ENCODE measurements at regions not wholly inside any gene's neighbourhood (a gene's known extent, or its start where the extent isn't known, plus 50 kb on each side); places are given as distances from the start of the nearest gene placed in this dataset.
"Not testable (repeated sequence)": the region's sequence is repeated elsewhere in the genome, so short reads cannot be mapped to it uniquely, and the experiment has no call there.

DNA sequence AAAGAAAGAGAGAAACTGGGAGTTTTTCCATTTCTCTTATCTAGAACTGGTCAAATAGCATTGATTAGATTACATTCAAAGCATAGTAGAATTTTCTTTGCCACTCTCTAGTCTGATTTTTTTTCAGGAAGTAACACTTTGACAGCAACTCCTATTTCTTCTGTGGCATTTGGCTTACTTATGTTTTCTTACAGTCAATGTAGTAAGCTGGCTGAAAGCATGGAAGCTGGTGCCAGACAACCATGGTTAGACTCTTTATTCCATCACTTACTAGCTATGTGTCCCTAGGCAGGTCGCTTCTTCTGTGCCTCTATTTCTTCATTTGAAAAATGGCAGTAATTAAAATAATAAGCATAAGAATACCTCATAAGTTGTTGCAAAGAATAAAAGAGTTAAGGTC, 54.2 kb upstream of the OPRM1 start:
- Histone ChIP-seq H3K4me3 (ENCODE audit: low read length) (no peak overlapping the region), H3K4me1 (ENCODE audit: control insufficient read depth, insufficient read depth, low read length) (no peaks in the 10 kb centered on the region), H3K9ac (ENCODE audit: low read length) (no peak overlapping the region), H3K27ac (ENCODE audit: low read depth, low read length) (no peak overlapping the region), H3K36me3 (ENCODE audit: control insufficient read depth, insufficient read depth, low read length) (no peaks in the 10 kb centered on the region), H3K27me3 (ENCODE audit: control insufficient read depth, insufficient read depth, low read length) (no peaks in the 10 kb centered on the region)

DNA sequence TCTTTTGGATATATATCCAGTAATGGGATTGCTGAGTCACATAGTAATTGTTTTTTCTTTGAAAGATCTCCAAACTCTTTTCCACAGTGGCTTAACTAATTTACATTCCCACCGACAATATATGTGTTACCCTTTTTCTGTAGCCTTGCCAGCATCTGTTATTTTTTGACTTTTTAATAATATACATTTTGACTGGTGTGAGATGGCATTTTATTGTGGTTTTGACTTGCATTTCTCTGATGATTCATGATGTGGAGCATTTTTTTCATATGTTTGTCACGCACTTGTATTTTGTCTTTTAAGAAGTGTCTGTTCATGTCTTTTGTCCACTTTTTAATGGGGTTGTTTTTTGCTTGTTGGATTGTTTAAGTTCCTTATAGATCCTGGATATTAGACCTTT, 58.9 kb upstream of the OPRM1 start:
- Histone ChIP-seq H3K36me3 (ENCODE audit: control insufficient read depth, insufficient read depth, low read length) (no peaks in the 10 kb centered on the region), H3K4me1 (ENCODE audit: control insufficient read depth, insufficient read depth, low read length) (no peaks in the 10 kb centered on the region), H3K27ac (ENCODE audit: low read depth, low read length) (no peak overlapping the region), H3K27me3 (ENCODE audit: control insufficient read depth, insufficient read depth, low read length) (no peaks in the 10 kb centered on the region), H3K4me3 (ENCODE audit: low read length) (no peak overlapping the region), H3K9ac (ENCODE audit: low read length) (no peak overlapping the region)

DNA sequence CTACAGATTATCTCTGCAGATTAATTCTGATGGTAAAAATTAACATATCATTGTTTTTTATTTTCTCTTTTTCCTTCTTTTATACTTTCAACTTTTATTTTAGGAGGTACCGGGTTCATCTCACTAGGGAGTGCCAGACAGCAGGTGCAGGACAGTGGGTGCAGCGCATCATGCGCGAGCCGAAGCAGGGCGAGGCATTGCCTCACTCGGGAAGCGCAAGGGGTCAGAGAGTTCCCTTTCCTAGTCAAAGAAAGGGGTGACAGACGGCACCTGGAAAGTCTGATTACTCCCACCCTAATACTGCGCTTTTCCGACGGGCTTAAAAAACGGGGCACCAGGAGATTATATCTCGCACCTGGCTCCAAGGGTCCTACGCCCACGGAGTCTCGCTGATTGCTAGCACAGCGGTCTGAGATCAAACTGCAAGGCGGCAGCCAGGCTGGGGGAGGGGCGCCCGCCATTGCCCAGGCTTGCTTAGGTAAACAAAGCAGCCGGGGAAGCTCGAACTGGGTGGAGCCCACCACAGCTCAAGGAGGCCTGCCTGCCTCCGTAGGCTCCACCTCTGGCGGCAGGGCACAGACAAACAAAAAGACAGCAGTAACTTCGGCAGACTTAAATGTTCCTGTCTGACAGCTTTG, 60.0 kb upstream of the OPRM1 start:
- H3K27ac ChIP-seq (ENCODE audit: low read depth, low read length); H3K36me3 ChIP-seq (ENCODE audit: control insufficient read depth, insufficient read depth, low read length); H3K4me3 ChIP-seq (ENCODE audit: low read length); H3K27me3 ChIP-seq (ENCODE audit: control insufficient read depth, insufficient read depth, low read length); H3K4me1 ChIP-seq (ENCODE audit: control insufficient read depth, insufficient read depth, low read length); H3K9ac ChIP-seq (ENCODE audit: low read length): not testable (repeated sequence)

DNA sequence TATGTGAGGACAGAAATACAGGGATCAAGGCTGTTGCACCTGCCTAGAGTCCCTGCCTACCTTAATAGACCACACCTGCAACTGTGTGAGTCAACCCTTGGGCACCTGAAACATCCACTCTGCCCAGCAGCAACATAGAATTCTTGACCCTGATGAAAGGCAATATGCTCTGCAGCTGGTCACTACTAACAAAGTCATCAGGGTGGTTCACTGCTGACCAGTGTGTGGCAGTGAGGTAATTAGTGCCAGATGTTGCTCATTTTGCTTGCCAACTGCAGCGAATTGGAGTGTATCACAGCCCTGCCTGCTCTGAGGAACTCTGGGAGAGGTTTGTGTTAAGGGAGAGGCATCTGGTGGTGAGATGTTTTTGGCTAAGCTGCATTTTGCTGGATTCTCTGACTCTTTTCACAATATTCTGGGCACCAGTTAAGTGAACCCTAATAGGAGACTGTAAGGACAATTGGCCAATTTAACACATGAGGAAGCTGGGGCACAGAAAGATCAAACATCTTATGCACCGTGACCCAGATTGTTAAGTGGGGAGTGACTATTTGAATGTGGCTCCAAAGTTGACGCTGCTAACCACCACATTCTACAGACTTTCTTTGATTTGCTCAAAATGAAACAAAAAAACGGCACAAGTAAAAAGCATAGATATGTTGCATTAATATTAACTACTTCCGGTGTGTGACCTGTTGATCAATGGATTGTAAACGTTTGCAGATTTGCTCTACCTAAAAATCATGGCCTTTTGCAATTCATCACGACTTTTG, 61.9 kb upstream of the OPRM1 start:
- Histone ChIP-seq H3K27ac (ENCODE audit: low read depth, low read length) (no peak overlapping the region), H3K4me1 (ENCODE audit: control insufficient read depth, insufficient read depth, low read length) (no peaks in the 10 kb centered on the region), H3K27me3 (ENCODE audit: control insufficient read depth, insufficient read depth, low read length) (no peaks in the 10 kb centered on the region), H3K4me3 (ENCODE audit: low read length) (no peak overlapping the region), H3K36me3 (ENCODE audit: control insufficient read depth, insufficient read depth, low read length) (no peaks in the 10 kb centered on the region), H3K9ac (ENCODE audit: low read length) (no peak overlapping the region)

GRCh38 chr6:153966001-153966400, 73.0 kb upstream of the OPRM1 start:
- Histone ChIP-seq H3K4me3 (ENCODE audit: low read length) (no peak overlapping the region), H3K27ac (ENCODE audit: low read depth, low read length) (no peak overlapping the region), H3K4me1 (ENCODE audit: control insufficient read depth, insufficient read depth, low read length) (no peaks in the 10 kb centered on the region), H3K36me3 (ENCODE audit: control insufficient read depth, insufficient read depth, low read length) (no peaks in the 10 kb centered on the region), H3K9ac (ENCODE audit: low read length) (no peak overlapping the region), H3K27me3 (ENCODE audit: control insufficient read depth, insufficient read depth, low read length) (no peaks in the 10 kb centered on the region)

DNA sequence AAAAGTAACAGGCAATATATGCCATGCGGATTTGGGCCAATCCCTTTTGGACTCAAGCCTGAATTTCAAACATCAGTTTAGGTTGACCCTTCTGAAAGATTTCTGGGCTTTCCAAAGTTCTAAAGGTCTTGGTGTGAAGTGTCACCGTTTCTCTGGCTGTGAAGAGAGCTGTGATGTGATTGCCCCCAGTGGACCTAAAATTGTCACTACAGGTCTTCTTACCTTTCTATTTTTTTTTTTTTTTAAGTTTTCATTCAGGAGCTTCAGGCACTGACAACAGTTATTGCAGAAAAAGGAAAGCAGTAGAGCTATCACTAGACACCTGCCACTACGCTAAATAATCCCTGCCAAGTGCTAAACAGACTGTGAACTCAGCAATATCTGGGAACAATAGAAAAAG, 75.7 kb upstream of the OPRM1 start:
- H3K27me3 ChIP-seq (ENCODE audit: control insufficient read depth, insufficient read depth, low read length), result no peaks in the 10 kb centered on the region
- H3K4me3 ChIP-seq (ENCODE audit: low read length), result no peak overlapping the region
- no peak overlapping the region for H3K9ac ChIP-seq (ENCODE audit: low read length)
- no peaks in the 10 kb centered on the region for H3K36me3 ChIP-seq (ENCODE audit: control insufficient read depth, insufficient read depth, low read length)
- no peaks in the 10 kb centered on the region for H3K4me1 ChIP-seq (ENCODE audit: control insufficient read depth, insufficient read depth, low read length)
- no peak overlapping the region for H3K27ac ChIP-seq (ENCODE audit: low read depth, low read length)

DNA sequence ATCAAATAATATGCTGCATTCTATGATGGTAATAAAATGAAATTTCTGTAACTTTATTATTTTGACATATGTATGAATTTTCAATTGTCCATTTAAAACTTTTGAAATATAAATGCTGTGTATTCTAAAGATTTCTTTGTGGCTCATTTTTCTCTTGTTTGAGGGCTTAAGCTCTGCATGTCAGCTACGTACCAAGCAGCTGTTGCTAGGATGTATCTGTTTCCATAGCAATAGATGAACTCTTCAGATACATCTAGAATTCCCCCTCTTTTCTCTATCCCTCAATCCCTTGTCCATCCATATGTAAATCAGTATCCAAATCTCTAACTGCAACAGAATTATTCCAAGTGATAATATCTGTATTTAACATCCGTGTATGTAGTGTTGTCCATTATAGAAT, 76.5 kb upstream of the OPRM1 start:
- H3K4me1 ChIP-seq (ENCODE audit: control insufficient read depth, insufficient read depth, low read length), result no peaks in the 10 kb centered on the region

GRCh38 chr6:153960741-153961140, 78.3 kb upstream of the OPRM1 start:
- no peak overlapping the region for H3K27ac ChIP-seq (ENCODE audit: low read depth, low read length)
- no peaks in the 10 kb centered on the region for H3K4me1 ChIP-seq (ENCODE audit: control insufficient read depth, insufficient read depth, low read length)
- H3K27me3 ChIP-seq (ENCODE audit: control insufficient read depth, insufficient read depth, low read length), result no peaks in the 10 kb centered on the region
- no peak overlapping the region for H3K9ac ChIP-seq (ENCODE audit: low read length)
- H3K36me3 ChIP-seq (ENCODE audit: control insufficient read depth, insufficient read depth, low read length), result no peaks in the 10 kb centered on the region
- H3K4me3 ChIP-seq (ENCODE audit: low read length), result no peak overlapping the region

More for the DNA sequence above, 76.5 kb upstream of the OPRM1 start:
- Histone ChIP-seq H3K9ac (ENCODE audit: low read length) (no peak overlapping the region), H3K36me3 (ENCODE audit: control insufficient read depth, insufficient read depth, low read length) (no peaks in the 10 kb centered on the region), H3K27ac (ENCODE audit: low read depth, low read length) (no peak overlapping the region), H3K4me3 (ENCODE audit: low read length) (no peak overlapping the region), H3K27me3 (ENCODE audit: control insufficient read depth, insufficient read depth, low read length) (no peaks in the 10 kb centered on the region)

GRCh38 chr6:153960281-153960680, 78.8 kb upstream of the OPRM1 start:
- Histone ChIP-seq H3K4me3 (ENCODE audit: low read length) (peak overlapping the region; percentile 18), H3K27ac (ENCODE audit: low read depth, low read length) (no peak overlapping the region), H3K36me3 (ENCODE audit: control insufficient read depth, insufficient read depth, low read length) (no peaks in the 10 kb centered on the region), H3K4me1 (ENCODE audit: control insufficient read depth, insufficient read depth, low read length) (no peaks in the 10 kb centered on the region), H3K27me3 (ENCODE audit: control insufficient read depth, insufficient read depth, low read length) (no peaks in the 10 kb centered on the region), H3K9ac (ENCODE audit: low read length) (no peak overlapping the region)

- H3K27ac ChIP-seq (ENCODE audit: low read depth, low read length), result no peak overlapping the region
- H3K9ac ChIP-seq (ENCODE audit: low read length), result no peak overlapping the region
- H3K36me3 ChIP-seq (ENCODE audit: control insufficient read depth, insufficient read depth, low read length), result no peaks in the 10 kb centered on the region
- H3K4me3 ChIP-seq (ENCODE audit: low read length), result no peak overlapping the region
- no peaks in the 10 kb centered on the region for H3K27me3 ChIP-seq (ENCODE audit: control insufficient read depth, insufficient read depth, low read length)
- no peaks in the 10 kb centered on the region for H3K4me1 ChIP-seq (ENCODE audit: control insufficient read depth, insufficient read depth, low read length)
Measured at GRCh38 chr6:153959276-153959675, 79.8 kb upstream of the OPRM1 start.

DNA sequence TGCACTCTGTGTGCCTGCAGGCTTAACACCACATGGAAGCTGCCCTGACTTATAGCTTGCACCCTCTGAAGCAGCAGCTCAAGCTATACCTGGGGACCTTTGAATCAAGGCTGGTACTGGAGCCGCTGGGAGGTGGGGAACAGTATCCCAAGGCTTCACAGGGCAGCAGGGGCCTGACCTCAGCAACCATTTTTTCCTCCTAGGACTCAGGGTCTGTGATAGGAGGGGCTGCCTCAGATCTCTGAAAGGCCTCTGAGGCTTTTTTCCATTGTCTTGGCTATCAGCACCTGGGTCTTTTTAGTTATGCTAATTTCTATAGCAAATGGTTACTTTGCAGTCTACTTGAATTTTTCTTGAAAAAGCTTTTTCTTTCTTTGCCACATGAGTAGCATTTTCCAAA, 80.2 kb upstream of the OPRM1 start:
- Histone ChIP-seq H3K27me3 (ENCODE audit: control insufficient read depth, insufficient read depth, low read length) (no peaks in the 10 kb centered on the region), H3K27ac (ENCODE audit: low read depth, low read length) (no peak overlapping the region), H3K36me3 (ENCODE audit: control insufficient read depth, insufficient read depth, low read length) (no peaks in the 10 kb centered on the region), H3K9ac (ENCODE audit: low read length) (no peak overlapping the region), H3K4me3 (ENCODE audit: low read length) (no peak overlapping the region), H3K4me1 (ENCODE audit: control insufficient read depth, insufficient read depth, low read length) (no peaks in the 10 kb centered on the region)

DNA sequence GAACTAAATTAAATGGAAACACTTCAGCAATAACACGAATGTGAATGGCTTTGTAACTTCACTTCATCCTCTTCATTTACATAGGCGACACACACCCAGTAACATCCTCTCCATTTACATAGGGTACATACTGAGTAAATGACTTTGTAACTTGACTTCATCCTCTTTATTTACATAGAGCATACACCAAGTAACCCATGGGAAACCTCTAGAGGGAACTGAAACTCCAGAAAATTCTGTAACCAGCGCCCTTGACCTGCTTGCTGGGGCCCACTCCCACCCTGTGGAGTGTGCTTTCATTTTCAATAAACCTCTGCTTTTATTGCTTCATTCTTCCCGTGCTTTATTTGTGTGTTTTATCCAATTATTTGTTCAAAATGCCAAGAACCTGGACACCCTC, 81.6 kb upstream of the OPRM1 start:
- no peak overlapping the region for H3K9ac ChIP-seq (ENCODE audit: low read length)
- H3K27ac ChIP-seq (ENCODE audit: low read depth, low read length), result no peak overlapping the region
- no peaks in the 10 kb centered on the region for H3K4me1 ChIP-seq (ENCODE audit: control insufficient read depth, insufficient read depth, low read length)
- no peaks in the 10 kb centered on the region for H3K27me3 ChIP-seq (ENCODE audit: control insufficient read depth, insufficient read depth, low read length)
- no peaks in the 10 kb centered on the region for H3K36me3 ChIP-seq (ENCODE audit: control insufficient read depth, insufficient read depth, low read length)
- H3K4me3 ChIP-seq (ENCODE audit: low read length), result no peak overlapping the region

DNA sequence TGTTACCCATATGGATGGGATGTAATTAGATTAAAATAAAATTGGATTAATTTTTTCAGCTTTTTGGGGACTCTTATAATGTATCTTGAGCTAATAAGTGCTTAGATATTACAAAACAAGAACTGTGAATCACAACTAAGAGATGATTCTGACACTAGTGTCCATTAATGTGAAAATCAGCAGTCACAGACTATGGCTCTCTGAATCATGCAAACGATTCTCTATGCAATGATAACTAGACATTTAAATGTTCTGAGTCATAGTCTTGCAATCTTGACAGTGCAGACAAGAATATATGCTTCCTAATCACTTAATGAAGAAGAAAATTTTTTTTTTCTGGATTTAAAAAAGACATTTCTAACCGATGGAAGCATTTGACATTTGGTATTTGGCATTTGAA, 82.2 kb upstream of the OPRM1 start:
- no peak overlapping the region for H3K9ac ChIP-seq (ENCODE audit: low read length)
- no peak overlapping the region for H3K27ac ChIP-seq (ENCODE audit: low read depth, low read length)
- H3K27me3 ChIP-seq (ENCODE audit: control insufficient read depth, insufficient read depth, low read length), result no peaks in the 10 kb centered on the region
- H3K36me3 ChIP-seq (ENCODE audit: control insufficient read depth, insufficient read depth, low read length), result no peaks in the 10 kb centered on the region
- no peaks in the 10 kb centered on the region for H3K4me1 ChIP-seq (ENCODE audit: control insufficient read depth, insufficient read depth, low read length)
- H3K4me3 ChIP-seq (ENCODE audit: low read length), result no peak overlapping the region
